ENCODE measurements at regions not wholly inside any gene's neighbourhood (a gene's known extent, or its start where the extent isn't known, plus 50 kb on each side); places are given as distances from the start of the nearest gene placed in this dataset.

DNA sequence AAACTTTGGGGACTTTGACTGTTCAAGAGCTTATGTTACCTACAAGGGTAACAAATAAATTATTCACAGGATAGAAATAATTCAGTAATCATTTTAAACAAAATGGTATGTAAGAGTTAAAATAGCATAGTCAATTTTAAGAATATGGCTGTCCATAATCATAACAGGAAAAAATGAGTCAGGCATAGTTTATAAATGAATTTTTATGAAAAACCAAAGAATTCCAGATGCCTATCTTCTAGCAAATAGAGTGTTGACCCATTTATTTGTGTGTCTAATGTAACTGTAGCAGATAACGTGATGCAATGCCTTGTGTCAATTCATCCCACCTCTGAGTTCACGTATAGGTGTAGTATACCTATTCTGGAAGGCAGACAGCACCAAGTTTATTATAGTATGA lies 169.7 kb upstream of the CDH9 start:
- Mint-ChIP-seq H3K4me1 (ENCODE audit: low read depth, unreplicated experiment) (no peaks in the 10 kb centered on the region), H3K4me3 (ENCODE audit: low read depth, unreplicated experiment) (no peak overlapping the region), H3K27me3 (ENCODE audit: unreplicated experiment) (no peaks in the 10 kb centered on the region), H3K9me3 (ENCODE audit: low read depth, unreplicated experiment) (peaks cover 3% of the 10 kb centered on the region), H3K36me3 (ENCODE audit: insufficient read depth, unreplicated experiment) (no peaks in the 10 kb centered on the region), H3K27ac (ENCODE audit: unreplicated experiment) (no peak overlapping the region)
- BruUV-seq (replicated peaks): no TSS peak
- CTCF ChIA-PET: no interaction called here
- no peak for DNase-seq
- TF ChIP-seq, protein P1, sequence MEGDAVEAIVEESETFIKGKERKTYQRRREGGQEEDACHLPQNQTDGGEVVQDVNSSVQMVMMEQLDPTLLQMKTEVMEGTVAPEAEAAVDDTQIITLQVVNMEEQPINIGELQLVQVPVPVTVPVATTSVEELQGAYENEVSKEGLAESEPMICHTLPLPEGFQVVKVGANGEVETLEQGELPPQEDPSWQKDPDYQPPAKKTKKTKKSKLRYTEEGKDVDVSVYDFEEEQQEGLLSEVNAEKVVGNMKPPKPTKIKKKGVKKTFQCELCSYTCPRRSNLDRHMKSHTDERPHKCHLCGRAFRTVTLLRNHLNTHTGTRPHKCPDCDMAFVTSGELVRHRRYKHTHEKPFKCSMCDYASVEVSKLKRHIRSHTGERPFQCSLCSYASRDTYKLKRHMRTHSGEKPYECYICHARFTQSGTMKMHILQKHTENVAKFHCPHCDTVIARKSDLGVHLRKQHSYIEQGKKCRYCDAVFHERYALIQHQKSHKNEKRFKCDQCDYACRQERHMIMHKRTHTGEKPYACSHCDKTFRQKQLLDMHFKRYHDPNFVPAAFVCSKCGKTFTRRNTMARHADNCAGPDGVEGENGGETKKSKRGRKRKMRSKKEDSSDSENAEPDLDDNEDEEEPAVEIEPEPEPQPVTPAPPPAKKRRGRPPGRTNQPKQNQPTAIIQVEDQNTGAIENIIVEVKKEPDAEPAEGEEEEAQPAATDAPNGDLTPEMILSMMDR (IDR thresholded peaks at IDR 0.05; ENCODE audit: unreplicated experiment): no peak
- intact Hi-C loops (cut with micrococcal nuclease; ENCODE audit: unreplicated experiment): no loop called here

DNA sequence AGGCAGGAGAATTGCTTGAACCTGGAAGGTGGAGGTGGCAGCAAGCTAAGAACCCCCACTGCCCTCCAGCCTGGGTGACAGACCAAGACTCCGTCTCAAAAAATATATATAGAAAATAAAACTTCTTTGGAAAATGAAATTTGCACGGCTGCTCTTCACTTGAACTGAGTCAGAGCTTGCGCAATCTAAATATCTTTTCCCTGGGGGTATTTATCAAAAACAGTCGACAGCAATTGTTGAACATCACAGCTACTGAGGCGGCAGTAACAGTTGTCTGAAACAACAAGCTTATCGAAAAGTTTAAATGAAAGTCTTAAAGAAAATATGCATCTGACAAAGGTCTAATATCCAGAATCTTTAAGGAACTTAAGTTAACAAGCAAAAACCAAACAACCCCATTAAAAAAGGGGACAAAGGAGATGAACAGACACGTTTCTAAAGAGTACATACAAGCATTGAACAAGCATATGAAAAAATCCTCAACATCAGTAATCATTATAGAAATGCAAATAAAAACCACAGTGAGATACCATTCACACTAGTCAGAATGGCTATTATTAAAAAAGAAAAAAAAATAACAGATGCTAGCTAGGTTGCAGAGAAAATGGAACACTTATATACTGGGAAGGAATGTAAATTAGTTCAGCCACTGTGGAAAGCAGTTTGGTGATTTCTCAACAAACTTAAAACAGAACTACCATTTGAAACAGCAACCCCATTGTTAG lies 153.6 kb upstream of the CDH9 start:
- BruUV-seq (replicated peaks): no TSS peak
- no peaks in the 10 kb centered on the region for H3K36me3 Mint-ChIP-seq (ENCODE audit: insufficient read depth, unreplicated experiment)
- CTCF ChIA-PET: no interaction called here
- intact Hi-C loops (cut with micrococcal nuclease; ENCODE audit: unreplicated experiment): no loop called here
- TF ChIP-seq, protein P1 (IDR thresholded peaks at IDR 0.05; ENCODE audit: unreplicated experiment): no peak
- H3K9me3 Mint-ChIP-seq (ENCODE audit: low read depth, unreplicated experiment): peaks cover 3% of the 10 kb centered on the region
- no peak for DNase-seq
- no peak overlapping the region for H3K27ac Mint-ChIP-seq (ENCODE audit: unreplicated experiment)
- H3K4me1 Mint-ChIP-seq (ENCODE audit: low read depth, unreplicated experiment): no peaks in the 10 kb centered on the region
- no peaks in the 10 kb centered on the region for H3K27me3 Mint-ChIP-seq (ENCODE audit: unreplicated experiment)
- H3K4me3 Mint-ChIP-seq (ENCODE audit: low read depth, unreplicated experiment): no peak overlapping the region

DNA sequence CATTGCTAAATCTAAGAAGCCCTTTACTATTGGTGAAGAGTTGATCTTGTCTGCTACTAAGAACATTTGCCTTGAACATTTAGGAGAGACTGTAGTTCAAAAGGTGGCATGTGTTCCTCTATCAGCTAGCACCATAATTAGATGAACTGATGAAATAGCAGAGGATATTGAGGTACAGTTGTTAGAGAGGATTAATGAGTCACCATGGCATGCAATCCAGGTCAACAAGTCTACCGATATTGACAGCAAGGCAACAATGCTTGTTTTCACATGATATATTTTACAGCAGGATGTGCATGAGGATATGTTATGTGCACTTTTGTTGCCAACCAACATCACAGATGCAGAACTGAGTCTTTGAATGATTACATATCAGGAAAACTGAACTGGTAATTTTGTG lies 134.3 kb upstream of the CDH9 start:
- no peaks in the 10 kb centered on the region for H3K36me3 Mint-ChIP-seq (ENCODE audit: insufficient read depth, unreplicated experiment)
- no peak for DNase-seq
- H3K4me1 Mint-ChIP-seq (ENCODE audit: low read depth, unreplicated experiment): no peaks in the 10 kb centered on the region
- intact Hi-C loops (cut with micrococcal nuclease; ENCODE audit: unreplicated experiment): no loop called here
- TF ChIP-seq, protein P1 (IDR thresholded peaks at IDR 0.05; ENCODE audit: unreplicated experiment): no peak
- no peak overlapping the region for H3K27ac Mint-ChIP-seq (ENCODE audit: unreplicated experiment)
- BruUV-seq (replicated peaks): no TSS peak
- no peak overlapping the region for H3K4me3 Mint-ChIP-seq (ENCODE audit: low read depth, unreplicated experiment)
- CTCF ChIA-PET: no interaction called here
- H3K27me3 Mint-ChIP-seq (ENCODE audit: unreplicated experiment): no peaks in the 10 kb centered on the region
- H3K9me3 Mint-ChIP-seq (ENCODE audit: low read depth, unreplicated experiment): peaks cover 2% of the 10 kb centered on the region

DNA sequence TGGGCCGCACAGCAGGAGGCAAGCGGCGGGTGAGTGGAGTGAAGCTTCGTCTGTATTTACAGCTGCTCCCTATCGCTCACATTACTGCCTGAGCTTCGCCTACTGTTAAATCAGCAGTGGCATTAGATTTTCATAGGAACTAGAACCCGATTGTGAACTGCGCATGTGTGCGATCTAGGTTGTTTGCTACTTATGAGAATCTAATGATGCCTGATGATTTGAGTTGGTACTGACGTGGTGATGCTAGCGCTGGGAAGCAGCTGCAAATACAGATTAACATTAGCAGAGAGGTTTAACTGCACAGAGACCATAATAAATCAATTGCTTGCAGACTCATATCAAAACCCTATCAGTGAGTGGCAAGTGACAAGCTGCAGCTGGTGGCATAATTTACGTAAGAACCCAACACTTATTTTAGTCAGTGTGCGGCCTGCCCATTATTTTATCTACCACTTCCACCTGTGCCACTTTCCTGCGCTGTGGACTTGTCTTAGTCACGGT lies 133.4 kb upstream of the CDH9 start:
- BruUV-seq (replicated peaks): no TSS peak
- CTCF ChIA-PET: no interaction called here
- H3K4me1 Mint-ChIP-seq (ENCODE audit: low read depth, unreplicated experiment): no peaks in the 10 kb centered on the region

More for the DNA sequence above, 133.4 kb upstream of the CDH9 start:
- no peak overlapping the region for H3K4me3 Mint-ChIP-seq (ENCODE audit: low read depth, unreplicated experiment)
- H3K27ac Mint-ChIP-seq (ENCODE audit: unreplicated experiment): no peak overlapping the region
- intact Hi-C loops (cut with micrococcal nuclease; ENCODE audit: unreplicated experiment): no loop called here
- peaks cover 2% of the 10 kb centered on the region for H3K9me3 Mint-ChIP-seq (ENCODE audit: low read depth, unreplicated experiment)
- no peaks in the 10 kb centered on the region for H3K36me3 Mint-ChIP-seq (ENCODE audit: insufficient read depth, unreplicated experiment)
- no peak for DNase-seq
- H3K27me3 Mint-ChIP-seq (ENCODE audit: unreplicated experiment): no peaks in the 10 kb centered on the region
- TF ChIP-seq, protein P1 (IDR thresholded peaks at IDR 0.05; ENCODE audit: unreplicated experiment): no peak
